Osteoblast (primary cell): ENCODE measurements at regions not wholly inside any gene's neighbourhood (a gene's known extent, or its start where the extent isn't known, plus 50 kb on each side); places are given as distances from the start of the nearest gene placed in this dataset.

Experiments used
- DNase-seq: peaks from one replicate; pipeline ENCODE4 v3.0.0; 2011; ENCODE audit warnings: low spot score, mixed read lengths; ENCODE audit not compliant: insufficient read length; ENCODE audit errors: missing footprints
- H2AFZ ChIP-seq: 2 replicates; pipeline ENCODE4 v1.6.0; 2011; ENCODE audit warnings: mild to moderate bottlenecking, low read length
- H3K27ac ChIP-seq: 2 replicates; pipeline ENCODE4 v1.5.1; 2011; ENCODE audit warnings: mild to moderate bottlenecking, low read depth, low read length, moderate library complexity
- H3K27me3 ChIP-seq: 2 replicates; pipeline ENCODE4 v1.6.0; 2012; ENCODE audit warnings: mild to moderate bottlenecking, control low read depth, inconsistent platforms, low read length, moderate library complexity; ENCODE audit not compliant: insufficient read depth
- H3K36me3 ChIP-seq: 2 replicates; pipeline ENCODE4 v1.5.1; 2011; ENCODE audit warnings: mild to moderate bottlenecking, low read length, control low read depth, moderate library complexity; ENCODE audit not compliant: insufficient read depth
- H3K4me1 ChIP-seq: 2 replicates; pipeline ENCODE4 v1.5.1; 2011; ENCODE audit warnings: mild to moderate bottlenecking, low read length, control low read depth, moderate library complexity; ENCODE audit not compliant: insufficient read depth
- H3K4me2 ChIP-seq: 2 replicates; pipeline ENCODE4 v1.6.0; 2011; ENCODE audit warnings: mild to moderate bottlenecking, low read length; ENCODE audit not compliant: insufficient read depth
- H3K4me3 ChIP-seq: fragments of 200-600 bp; sonication (generic); 3 replicates; pipeline ENCODE4 v1.5.1; 2012; ENCODE audit warnings: mild to moderate bottlenecking, low read length, inconsistent platforms; ENCODE audit not compliant: insufficient read depth
- H3K79me2 ChIP-seq: 2 replicates; pipeline ENCODE4 v1.6.0; 2012; ENCODE audit warnings: mild to moderate bottlenecking, low read length, control low read depth, inconsistent platforms; ENCODE audit not compliant: insufficient read depth
- H3K9me3 ChIP-seq: 2 replicates; pipeline ENCODE4 v1.5.1; 2011; ENCODE audit warnings: low read depth, low read length, control low read depth
- H4K20me1 ChIP-seq: 2 replicates; pipeline ENCODE4 v1.6.0; 2012; ENCODE audit warnings: mild to moderate bottlenecking, low read length, control low read depth; ENCODE audit not compliant: insufficient read depth
- TF ChIP-seq, protein P1 (sequence below): IDR thresholded peaks from 2 replicates; pipeline ENCODE4 v1.5.1; 2011; ENCODE audit warnings: mild to moderate bottlenecking, low read depth, low read length, moderate library complexity; ENCODE audit errors: extremely low read depth

DNA sequence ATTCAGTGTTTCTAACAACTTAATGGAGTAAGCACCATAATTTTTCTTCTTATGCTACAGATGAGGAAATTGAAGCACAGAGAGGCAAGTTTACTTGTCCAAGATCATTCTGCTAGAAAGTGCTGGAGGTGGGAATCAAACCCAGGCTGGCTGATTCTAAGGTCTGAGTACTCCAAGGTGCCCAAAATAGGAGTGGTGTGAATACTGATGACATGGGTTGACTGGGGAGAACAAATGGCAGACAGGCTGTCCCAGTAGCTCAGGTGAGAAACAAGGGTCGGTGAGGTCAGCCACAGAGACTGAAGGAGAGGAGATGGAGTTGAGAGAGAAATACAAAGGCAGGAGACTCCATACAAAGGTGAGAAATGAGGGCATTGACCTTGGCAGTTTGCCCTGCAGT is 144.5 kb upstream of the EGFLAM start:
- H3K4me3 ChIP-seq = no peak overlapping the region
- H4K20me1 ChIP-seq = no peaks in the 10 kb centered on the region
- H3K27ac ChIP-seq = no peak overlapping the region
- H3K36me3 ChIP-seq = no peaks in the 10 kb centered on the region
- DNase-seq = no peak
- H3K9me3 ChIP-seq = no peaks in the 10 kb centered on the region
- H3K4me2 ChIP-seq = no peak overlapping the region
- TF ChIP-seq, protein P1, sequence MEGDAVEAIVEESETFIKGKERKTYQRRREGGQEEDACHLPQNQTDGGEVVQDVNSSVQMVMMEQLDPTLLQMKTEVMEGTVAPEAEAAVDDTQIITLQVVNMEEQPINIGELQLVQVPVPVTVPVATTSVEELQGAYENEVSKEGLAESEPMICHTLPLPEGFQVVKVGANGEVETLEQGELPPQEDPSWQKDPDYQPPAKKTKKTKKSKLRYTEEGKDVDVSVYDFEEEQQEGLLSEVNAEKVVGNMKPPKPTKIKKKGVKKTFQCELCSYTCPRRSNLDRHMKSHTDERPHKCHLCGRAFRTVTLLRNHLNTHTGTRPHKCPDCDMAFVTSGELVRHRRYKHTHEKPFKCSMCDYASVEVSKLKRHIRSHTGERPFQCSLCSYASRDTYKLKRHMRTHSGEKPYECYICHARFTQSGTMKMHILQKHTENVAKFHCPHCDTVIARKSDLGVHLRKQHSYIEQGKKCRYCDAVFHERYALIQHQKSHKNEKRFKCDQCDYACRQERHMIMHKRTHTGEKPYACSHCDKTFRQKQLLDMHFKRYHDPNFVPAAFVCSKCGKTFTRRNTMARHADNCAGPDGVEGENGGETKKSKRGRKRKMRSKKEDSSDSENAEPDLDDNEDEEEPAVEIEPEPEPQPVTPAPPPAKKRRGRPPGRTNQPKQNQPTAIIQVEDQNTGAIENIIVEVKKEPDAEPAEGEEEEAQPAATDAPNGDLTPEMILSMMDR = no peak
- no peaks in the 10 kb centered on the region for H3K79me2 ChIP-seq
- H2AFZ ChIP-seq = no peak overlapping the region
- no peaks in the 10 kb centered on the region for H3K4me1 ChIP-seq
- peaks cover 13% of the 10 kb centered on the region for H3K27me3 ChIP-seq

DNA sequence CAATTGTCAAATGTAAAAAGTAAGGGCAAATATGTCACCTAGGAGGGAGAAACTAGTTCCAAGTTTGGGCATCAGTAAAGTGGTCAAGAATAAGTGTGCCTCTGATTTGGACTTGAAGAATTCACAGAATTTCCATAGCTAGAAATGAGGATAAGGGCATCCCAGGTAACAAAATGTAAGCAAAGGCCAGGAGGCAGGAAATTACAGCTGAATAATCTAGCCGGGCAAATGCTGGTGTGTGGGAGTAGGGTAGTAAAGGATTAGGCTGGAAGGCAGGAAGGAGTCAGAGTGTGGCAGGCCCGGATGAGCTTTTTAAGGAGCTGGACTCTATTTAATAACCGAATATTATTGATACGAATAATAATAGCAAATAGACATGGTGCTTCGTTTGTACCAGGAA is 144.9 kb upstream of the EGFLAM start:
- Histone ChIP-seq H3K27ac (no peak overlapping the region), H3K9me3 (no peaks in the 10 kb centered on the region), H3K79me2 (no peaks in the 10 kb centered on the region), H3K36me3 (no peaks in the 10 kb centered on the region), H3K4me3 (no peak overlapping the region), H3K4me2 (no peak overlapping the region), H3K4me1 (no peaks in the 10 kb centered on the region), H4K20me1 (no peaks in the 10 kb centered on the region), H3K27me3 (peaks cover 13% of the 10 kb centered on the region), H2AFZ (no peak overlapping the region)
- TF ChIP-seq, protein P1 = no peak
- no peak for DNase-seq

DNA sequence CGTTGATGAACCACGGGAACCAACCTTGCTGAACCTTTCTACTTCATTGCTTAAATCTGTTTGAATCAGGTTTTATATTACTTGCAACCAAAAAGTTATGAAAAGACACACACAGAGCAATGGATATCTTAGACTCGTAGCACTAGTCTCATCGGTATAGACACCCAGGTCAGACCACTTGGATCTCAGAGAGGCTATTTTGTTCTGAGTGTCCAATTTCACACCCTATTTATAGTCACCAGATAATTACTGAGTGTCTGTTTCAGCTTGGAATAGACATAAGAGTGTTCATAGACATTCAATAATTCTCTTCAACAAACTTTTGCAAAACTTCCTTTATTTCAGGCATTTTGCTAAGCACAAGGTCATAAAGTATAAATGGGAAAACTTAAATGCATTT is 145.4 kb upstream of the EGFLAM start:
- H3K9me3 ChIP-seq = no peaks in the 10 kb centered on the region
- H3K27ac ChIP-seq = no peak overlapping the region
- no peak for DNase-seq
- peaks cover 13% of the 10 kb centered on the region for H3K27me3 ChIP-seq
- H3K79me2 ChIP-seq = no peaks in the 10 kb centered on the region
- no peak overlapping the region for H2AFZ ChIP-seq
- TF ChIP-seq, protein P1 = no peak
- no peaks in the 10 kb centered on the region for H3K4me1 ChIP-seq
- no peak overlapping the region for H3K4me2 ChIP-seq
- no peaks in the 10 kb centered on the region for H4K20me1 ChIP-seq
- H3K36me3 ChIP-seq = no peaks in the 10 kb centered on the region
- no peak overlapping the region for H3K4me3 ChIP-seq

DNA sequence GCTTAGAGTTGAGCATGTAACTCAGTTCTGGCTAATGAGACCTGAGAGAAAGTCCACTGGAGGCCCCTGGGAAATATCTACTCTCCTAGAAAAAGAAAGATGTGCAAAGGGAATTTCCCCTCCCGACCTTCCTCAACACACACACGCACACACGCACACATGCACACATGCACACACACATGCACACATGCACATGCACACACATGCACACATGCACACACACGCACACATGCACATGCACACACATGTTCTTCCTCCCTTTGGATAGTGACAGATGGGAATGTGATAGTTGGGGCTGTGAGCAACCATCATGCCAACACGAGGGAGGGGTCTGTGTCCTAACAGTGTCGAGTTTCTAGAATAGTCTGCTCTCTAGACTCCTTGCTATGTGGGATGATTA is 148.2 kb upstream of the EGFLAM start:
- H3K79me2 ChIP-seq = no peaks in the 10 kb centered on the region
- TF ChIP-seq, protein P1 = no peak
- peaks cover 5% of the 10 kb centered on the region for H3K27me3 ChIP-seq
- no peaks in the 10 kb centered on the region for H3K36me3 ChIP-seq
- no peaks in the 10 kb centered on the region for H4K20me1 ChIP-seq
- H3K4me1 ChIP-seq = no peaks in the 10 kb centered on the region
- H3K27ac ChIP-seq = no peak overlapping the region
- H3K9me3 ChIP-seq = no peaks in the 10 kb centered on the region
- no peak overlapping the region for H3K4me2 ChIP-seq
- no peak overlapping the region for H3K4me3 ChIP-seq
- H2AFZ ChIP-seq = no peak overlapping the region
- no peak for DNase-seq
